ENCODE measurements at regions not wholly inside any gene's neighbourhood (a gene's known extent, or its start where the extent isn't known, plus 50 kb on each side); places are given as distances from the start of the nearest gene placed in this dataset.

DNA sequence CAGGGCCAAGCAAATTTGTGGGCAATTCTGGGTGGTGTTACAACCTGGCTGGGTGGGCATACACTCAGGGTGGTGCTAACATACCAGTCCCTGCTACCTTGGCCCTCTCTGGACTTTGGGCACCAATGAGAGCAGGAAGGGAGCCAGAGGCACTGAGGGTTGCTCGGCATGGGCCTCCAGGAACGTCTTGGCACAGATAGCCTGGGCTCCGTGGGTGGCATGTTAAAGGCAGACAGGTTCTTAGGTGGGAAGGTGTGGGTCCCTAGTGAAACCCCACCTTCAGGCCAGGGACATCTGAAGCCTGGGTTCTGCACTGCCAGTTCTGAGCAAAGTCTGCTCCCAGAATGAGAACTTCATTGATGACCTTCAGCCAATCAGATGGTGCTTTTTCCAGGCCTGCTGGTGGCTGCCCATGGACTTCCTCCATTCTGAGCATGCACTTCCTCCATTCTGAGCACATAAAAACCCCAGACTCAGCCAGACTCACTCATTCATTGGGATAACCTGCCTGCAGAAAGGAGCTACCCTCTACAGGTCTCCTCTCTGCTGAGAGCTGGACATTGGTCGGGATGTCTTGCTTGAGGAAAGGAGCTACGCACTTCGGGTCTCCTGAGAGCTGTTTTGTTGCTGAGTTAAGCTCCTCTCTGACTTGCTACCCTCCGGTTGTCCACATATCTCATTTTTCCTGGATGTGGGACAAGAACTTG, 2567.1 kb downstream of the PCDH9 start:
- DNase-seq (ENCODE audit: low spot score in 2 of 2) = no peak
- no peak for TF ChIP-seq EP300 (IDR thresholded peaks at IDR 0.05)
- TF ChIP-seq, protein P1, sequence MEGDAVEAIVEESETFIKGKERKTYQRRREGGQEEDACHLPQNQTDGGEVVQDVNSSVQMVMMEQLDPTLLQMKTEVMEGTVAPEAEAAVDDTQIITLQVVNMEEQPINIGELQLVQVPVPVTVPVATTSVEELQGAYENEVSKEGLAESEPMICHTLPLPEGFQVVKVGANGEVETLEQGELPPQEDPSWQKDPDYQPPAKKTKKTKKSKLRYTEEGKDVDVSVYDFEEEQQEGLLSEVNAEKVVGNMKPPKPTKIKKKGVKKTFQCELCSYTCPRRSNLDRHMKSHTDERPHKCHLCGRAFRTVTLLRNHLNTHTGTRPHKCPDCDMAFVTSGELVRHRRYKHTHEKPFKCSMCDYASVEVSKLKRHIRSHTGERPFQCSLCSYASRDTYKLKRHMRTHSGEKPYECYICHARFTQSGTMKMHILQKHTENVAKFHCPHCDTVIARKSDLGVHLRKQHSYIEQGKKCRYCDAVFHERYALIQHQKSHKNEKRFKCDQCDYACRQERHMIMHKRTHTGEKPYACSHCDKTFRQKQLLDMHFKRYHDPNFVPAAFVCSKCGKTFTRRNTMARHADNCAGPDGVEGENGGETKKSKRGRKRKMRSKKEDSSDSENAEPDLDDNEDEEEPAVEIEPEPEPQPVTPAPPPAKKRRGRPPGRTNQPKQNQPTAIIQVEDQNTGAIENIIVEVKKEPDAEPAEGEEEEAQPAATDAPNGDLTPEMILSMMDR (IDR thresholded peaks at IDR 0.05) = no peak
- TF ChIP-seq POLR2A (IDR thresholded peaks at IDR 0.05) = no peak
- TF ChIP-seq POLR2AphosphoS5 (IDR thresholded peaks at IDR 0.05) = no peak
- no peaks in the 10 kb centered on the region for H3K9me3 ChIP-seq
- H3K4me1 ChIP-seq = no peaks in the 10 kb centered on the region
- H3K4me3 ChIP-seq = no peak overlapping the region
- no peaks in the 10 kb centered on the region for H3K36me3 ChIP-seq
- H3K27me3 ChIP-seq = no peaks in the 10 kb centered on the region
- no peak overlapping the region for H3K27ac ChIP-seq
- WGBS = no CpG with 5 or more reads among the region's 7 CpGs

DNA sequence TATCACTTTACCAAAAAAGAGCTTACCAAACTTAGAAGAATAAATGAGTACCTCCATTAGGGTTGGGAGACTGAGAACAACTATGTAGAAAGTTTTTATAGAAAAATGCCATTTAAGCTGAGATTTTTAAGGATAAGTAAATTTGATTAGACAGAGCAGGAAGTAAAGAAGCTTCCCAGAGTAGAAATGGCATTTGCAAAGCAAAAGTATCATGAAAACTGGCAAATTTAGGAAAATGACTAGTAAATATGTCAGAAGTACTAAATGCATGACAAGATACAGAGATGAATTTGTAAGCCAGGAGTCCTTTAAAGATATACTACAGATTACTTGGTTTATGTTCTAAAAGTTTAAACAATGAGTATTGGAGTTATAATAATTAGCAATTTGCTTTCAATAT, 2581.8 kb downstream of the PCDH9 start:
- no peaks in the 10 kb centered on the region for H3K9me3 ChIP-seq
- H3K4me1 ChIP-seq = no peaks in the 10 kb centered on the region
- TF ChIP-seq, protein P1 (IDR thresholded peaks at IDR 0.05) = no peak
- TF ChIP-seq EP300 (IDR thresholded peaks at IDR 0.05) (no peak), POLR2AphosphoS5 (IDR thresholded peaks at IDR 0.05) (no peak), POLR2A (IDR thresholded peaks at IDR 0.05) (no peak)
- H3K4me3 ChIP-seq = no peak overlapping the region
- no peak overlapping the region for H3K27ac ChIP-seq
- no peaks in the 10 kb centered on the region for H3K27me3 ChIP-seq
- DNase-seq (ENCODE audit: low spot score in 2 of 2) = no peak
- H3K36me3 ChIP-seq = no peaks in the 10 kb centered on the region

DNA sequence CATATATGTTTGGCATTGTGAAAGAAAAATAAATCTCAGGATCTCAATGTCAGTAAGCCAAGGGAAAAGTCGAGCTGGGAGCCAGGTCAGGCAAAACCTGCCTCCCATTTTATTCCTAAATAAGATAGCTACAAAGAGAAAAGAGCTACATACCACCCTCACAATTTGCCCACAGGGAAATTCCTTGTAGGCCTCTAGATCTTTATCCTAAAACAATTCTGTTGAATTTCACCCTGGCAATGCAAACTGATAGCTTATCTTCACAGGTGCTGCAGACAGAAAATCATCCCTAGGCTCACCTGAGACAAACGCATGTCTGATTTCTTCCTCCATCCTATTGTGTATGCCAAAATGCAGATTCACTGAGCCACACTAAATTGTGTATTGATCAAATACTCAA, 2587.1 kb downstream of the PCDH9 start:
- Histone ChIP-seq H3K9me3 (no peaks in the 10 kb centered on the region), H3K27ac (no peak overlapping the region), H3K36me3 (no peaks in the 10 kb centered on the region), H3K4me1 (no peaks in the 10 kb centered on the region), H3K27me3 (no peaks in the 10 kb centered on the region), H3K4me3 (no peak overlapping the region)
- no peak for DNase-seq (ENCODE audit: low spot score in 2 of 2)
- TF ChIP-seq, protein P1 (IDR thresholded peaks at IDR 0.05) = no peak
- TF ChIP-seq POLR2AphosphoS5 (IDR thresholded peaks at IDR 0.05) (no peak), POLR2A (IDR thresholded peaks at IDR 0.05) (no peak), EP300 (IDR thresholded peaks at IDR 0.05) (no peak)
- WGBS = 58% methylated on average over 2 of the region's 2 CpGs

DNA sequence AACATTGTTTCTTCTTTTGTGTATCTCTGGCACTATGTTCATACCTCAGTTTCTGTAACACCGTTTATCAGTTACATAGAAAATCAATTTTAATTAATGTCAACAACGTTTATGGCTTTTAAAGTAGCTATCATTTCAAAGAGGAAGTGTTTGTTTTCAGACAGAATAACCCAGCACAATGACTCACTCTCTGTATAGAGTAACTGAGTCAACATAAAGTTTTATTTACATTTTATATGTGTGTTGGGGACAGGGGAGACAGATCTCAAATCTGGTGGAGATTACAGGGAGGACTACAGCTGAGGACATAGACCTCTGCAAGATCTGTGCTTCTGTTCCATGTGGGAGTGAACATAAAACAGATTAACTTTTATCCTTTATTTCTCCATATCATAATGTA, 2590.1 kb downstream of the PCDH9 start:
- Histone ChIP-seq H3K9me3 (no peaks in the 10 kb centered on the region), H3K4me3 (no peak overlapping the region), H3K4me1 (no peaks in the 10 kb centered on the region), H3K27me3 (no peaks in the 10 kb centered on the region), H3K27ac (no peak overlapping the region), H3K36me3 (no peaks in the 10 kb centered on the region)
- 56% methylated on average over 2 of the region's 2 CpGs for WGBS
- no peak for TF ChIP-seq POLR2A (IDR thresholded peaks at IDR 0.05)
- TF ChIP-seq EP300 (IDR thresholded peaks at IDR 0.05) = no peak
- TF ChIP-seq POLR2AphosphoS5 (IDR thresholded peaks at IDR 0.05) = no peak
- TF ChIP-seq, protein P1 (IDR thresholded peaks at IDR 0.05) = no peak
- no peak for DNase-seq (ENCODE audit: low spot score in 2 of 2)

DNA sequence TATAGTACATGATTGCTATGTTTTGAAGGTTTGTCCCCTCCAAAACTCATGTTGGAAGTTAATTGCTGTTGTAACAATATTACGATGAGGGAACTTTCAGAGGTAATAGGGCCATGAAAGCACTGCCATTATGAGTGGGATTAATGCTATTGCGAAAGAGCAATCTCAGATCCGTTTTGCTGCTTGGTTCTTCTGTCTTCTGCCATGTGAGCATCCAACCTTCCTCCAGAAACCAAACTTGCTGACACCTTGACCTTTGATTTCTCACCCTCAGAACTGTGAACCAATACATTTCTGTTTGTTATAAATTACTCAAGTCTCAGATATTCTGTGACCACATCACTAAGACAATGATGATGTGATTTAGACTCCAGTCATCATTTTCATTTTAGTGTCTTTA, 2590.9 kb downstream of the PCDH9 start:
- H3K4me1 ChIP-seq = no peaks in the 10 kb centered on the region
- H3K27ac ChIP-seq = no peak overlapping the region
- WGBS = 85% methylated on average over 3 of the region's 3 CpGs
- DNase-seq (ENCODE audit: low spot score in 2 of 2) = no peak
- no peak overlapping the region for H3K4me3 ChIP-seq
- H3K36me3 ChIP-seq = no peaks in the 10 kb centered on the region
- no peaks in the 10 kb centered on the region for H3K9me3 ChIP-seq
- no peaks in the 10 kb centered on the region for H3K27me3 ChIP-seq
- TF ChIP-seq, protein P1 (IDR thresholded peaks at IDR 0.05) = no peak
- TF ChIP-seq POLR2A (IDR thresholded peaks at IDR 0.05) = no peak
- TF ChIP-seq EP300 (IDR thresholded peaks at IDR 0.05) = no peak
- TF ChIP-seq POLR2AphosphoS5 (IDR thresholded peaks at IDR 0.05) = no peak

Data from suprapubic skin (tissue), 4 donors.